Stimulated activated CD8-positive, alpha-beta memory T cell treated with anti-CD3 and anti-CD28 coated beads, Interleukin-15, amount 100 ng/mL, for 1 hour (primary cell): ENCODE measurements at regions not wholly inside any gene's neighbourhood (a gene's known extent, or its start where the extent isn't known, plus 50 kb on each side); places are given as distances from the start of the nearest gene placed in this dataset.

Experiments used
- DNase-seq: peaks from one replicate; pipeline ENCODE4 v3.0.0-alpha.2; 2020; ENCODE audit warnings: low read depth

- DNase-seq, result no peak
These were observed 50.0 kb downstream of the NCOR2 start for GRCh38 chr12:124517260-124518050.

GRCh38 chr12:124516850-124517249 is 50.6 kb downstream of the NCOR2 start:
- DNase-seq, result no peak

DNA sequence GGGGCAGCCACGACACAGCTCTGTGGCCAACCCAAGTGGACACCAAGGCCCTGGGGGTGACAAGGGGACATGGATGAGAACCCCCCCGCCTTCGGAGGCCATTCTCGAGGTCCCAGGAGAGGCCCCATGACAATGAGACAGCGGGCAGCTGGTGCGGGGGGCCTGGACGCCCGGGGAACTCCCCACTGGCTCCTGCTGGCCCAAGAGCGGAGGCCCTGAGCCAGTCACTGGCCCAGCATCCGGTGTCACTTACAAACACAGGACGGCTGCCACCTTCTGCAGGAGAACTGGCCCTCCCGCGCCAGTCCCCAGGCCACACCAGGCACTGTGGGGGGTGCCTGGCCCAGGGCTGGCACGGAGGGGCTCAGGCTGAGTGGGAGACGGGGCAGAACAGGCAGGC is 51.4 kb downstream of the NCOR2 start:
- no peak for DNase-seq

GRCh38 chr12:124514996-124515932 is 52.1 kb downstream of the NCOR2 start:
- DNase-seq, result no peak

GRCh38 chr12:124514145-124514995 is 53.0 kb downstream of the NCOR2 start:
- DNase-seq, result no peak

GRCh38 chr12:124513297-124513867 is 54.0 kb downstream of the NCOR2 start:
- no peak for DNase-seq

GRCh38 chr12:124512667-124513296 is 54.6 kb downstream of the NCOR2 start:
- DNase-seq, result no peak

- DNase-seq, result no peak
These were observed 56.0 kb downstream of the NCOR2 start for GRCh38 chr12:124511259-124511985.

DNA sequence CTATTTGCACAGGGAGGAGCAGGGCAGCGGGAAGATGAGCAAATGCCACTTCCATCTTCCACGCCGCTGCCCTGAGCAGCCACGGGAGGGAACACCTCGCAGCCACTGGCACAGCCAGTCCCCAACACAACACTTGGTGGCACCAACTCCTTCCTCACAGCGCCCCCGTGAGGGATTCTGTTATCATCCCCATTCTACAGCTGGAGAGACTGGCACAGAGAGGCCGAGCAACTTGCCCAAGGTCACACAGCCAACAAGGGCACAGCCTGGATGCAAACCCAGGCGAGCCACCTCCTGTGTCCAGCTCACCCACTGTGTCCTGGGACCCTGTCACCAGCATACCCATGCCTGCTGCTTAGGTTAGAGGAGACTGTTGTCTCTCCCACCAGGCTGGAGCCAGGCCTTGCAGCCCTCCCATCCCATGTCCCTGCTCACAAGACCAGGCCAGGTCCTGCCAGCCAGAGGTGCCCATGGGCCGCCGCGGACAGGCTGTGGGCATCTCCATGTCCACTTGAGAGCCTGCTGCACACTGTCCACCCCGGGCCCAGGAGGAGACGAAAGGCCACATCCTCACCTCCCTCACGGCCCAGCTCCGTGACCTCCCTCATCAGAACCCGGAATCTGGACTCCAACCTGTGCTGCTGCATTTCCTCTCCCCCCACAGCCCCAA is 57.0 kb downstream of the NCOR2 start:
- no peak for DNase-seq

GRCh38 chr12:124509676-124510300 is 57.6 kb downstream of the NCOR2 start:
- no peak for DNase-seq

GRCh38 chr12:124509300-124509675 is 58.1 kb downstream of the NCOR2 start:
- no peak for DNase-seq

DNA sequence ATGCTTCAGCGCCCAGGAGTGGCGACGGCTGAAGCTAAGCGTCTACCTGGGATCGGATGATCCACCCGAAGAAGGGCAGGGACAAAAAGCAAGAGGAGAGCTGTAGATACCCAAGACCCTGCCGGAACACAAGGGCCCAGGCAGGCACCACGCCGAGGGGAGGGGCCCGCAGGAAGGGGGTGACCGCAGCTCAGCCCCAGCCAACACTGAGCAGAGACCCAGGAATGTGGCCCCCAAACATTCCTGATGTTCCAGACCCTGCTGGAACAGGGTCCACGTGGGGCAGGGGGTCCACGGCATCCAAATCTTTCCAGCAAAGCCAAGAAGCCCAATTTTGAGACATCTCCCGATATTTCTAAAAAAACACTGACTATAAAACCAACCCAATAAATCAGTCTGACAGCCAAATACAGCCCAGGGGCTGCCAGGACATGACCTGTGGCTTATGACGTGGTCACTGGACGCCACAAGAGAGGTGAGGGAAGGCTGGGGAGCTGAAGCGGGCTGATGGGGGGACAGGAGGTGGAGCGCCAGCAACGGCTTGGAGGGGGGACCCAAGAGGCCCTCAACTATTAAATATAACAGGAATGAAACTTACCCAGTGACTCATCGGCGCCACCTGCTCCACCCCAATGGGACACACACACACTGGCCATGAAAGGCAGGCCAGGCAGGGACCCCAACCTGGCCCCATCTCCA is 58.9 kb downstream of the NCOR2 start:
- no peak for DNase-seq

- DNase-seq, result no peak
These were observed 60.0 kb downstream of the NCOR2 start for GRCh38 chr12:124507188-124508109.

- no peak for DNase-seq
These were observed 60.6 kb downstream of the NCOR2 start for GRCh38 chr12:124506832-124507153.

DNA sequence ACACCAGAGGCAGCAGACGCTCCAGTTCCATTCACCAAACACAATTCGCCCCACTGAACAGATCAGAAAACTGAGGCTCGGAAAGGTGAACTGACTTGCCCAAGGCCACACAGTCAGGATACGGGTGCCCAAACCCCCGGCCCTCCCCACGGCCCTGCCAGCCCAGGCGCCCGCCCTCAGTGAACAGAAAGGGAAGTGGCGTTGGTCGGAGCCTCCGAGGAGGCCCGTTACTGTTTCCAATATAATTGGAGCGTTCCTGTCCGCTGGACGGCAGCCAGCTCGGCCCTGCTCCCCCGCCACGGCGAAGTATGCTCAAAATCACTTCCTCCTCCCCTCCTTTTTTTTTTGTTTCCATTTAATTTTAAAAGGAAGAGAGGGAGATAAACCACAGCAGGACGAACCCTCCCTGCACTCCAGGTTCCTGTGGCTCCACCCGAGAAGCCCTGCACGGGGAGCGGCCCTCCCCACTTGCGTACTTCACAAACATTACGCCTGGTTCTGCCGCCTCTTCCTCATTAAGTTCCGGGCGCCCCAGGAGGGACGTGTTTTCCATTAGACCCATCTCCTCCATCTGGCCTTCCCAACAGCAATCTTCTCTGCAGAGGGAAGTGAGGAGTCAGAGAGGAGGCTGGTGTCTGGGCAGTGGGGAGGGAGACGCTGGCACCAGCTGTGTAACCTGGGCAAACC is 61.1 kb downstream of the NCOR2 start:
- DNase-seq, result no peak

DNA sequence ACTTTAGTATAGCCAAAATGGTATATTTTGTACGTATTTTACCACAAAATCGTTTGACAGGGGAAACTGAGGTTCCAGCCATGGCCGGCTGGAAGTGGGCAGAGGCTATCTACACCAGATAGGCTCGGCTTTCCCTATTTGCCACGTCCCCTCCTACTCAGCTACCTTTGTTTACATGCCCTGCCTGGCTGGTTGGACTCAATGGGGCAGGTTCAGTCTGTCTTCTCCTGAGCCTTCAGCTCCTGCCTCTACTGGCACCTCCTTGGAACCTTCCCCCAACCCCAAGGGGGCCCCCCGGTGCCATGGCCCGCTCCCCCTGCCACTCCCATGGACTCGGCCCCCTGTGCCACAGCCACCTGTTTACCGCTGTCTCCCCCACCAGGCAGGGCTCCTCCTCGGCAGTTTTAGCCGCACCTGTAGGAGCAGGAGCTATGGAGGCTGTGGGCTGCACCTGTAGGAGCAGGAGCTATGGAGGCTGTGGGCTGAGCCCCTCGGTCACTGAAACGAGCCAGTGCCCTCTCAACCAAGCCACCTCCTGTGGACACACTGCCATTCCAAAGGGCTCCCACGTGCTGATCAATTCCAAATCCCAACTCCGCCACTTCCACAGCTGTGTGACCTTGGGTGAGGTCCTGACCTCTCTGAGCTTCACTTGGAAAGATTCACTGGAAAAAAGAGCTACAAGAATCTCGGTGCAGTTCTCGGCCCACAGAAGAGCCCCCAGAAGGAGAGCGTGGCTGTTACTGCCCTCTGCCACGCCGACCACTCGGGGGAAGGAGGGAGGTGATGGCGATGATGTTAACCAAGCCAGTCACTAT is 62.2 kb downstream of the NCOR2 start:
- DNase-seq, result no peak
